Neural cell (in vitro differentiated cells): ENCODE measurements at regions not wholly inside any gene's neighbourhood (a gene's known extent, or its start where the extent isn't known, plus 50 kb on each side); places are given as distances from the start of the nearest gene placed in this dataset.

Source experiments
- H2AFZ ChIP-seq: fragments of 200-600, 300-800 bp; sonication (generic), shearing (Covaris generic); 2 replicates; pipeline ENCODE4 v1.6.0; 2014; ENCODE audit warnings: low read depth, mild to moderate bottlenecking, antibody characterized with exemption, low read length, moderate library complexity
- H3F3A ChIP-seq: fragments of 200-600 bp; shearing (Covaris generic); 2 replicates; pipeline ENCODE4 v1.6.1; 2016; ENCODE audit warnings: mild to moderate bottlenecking, moderate library complexity, mixed read lengths, antibody characterized with exemption, low read length; ENCODE audit not compliant: insufficient read depth, poor library complexity, severe bottlenecking
- H3K27ac ChIP-seq: fragments of 200-600, 300-800 bp; sonication (generic), shearing (Covaris generic); 2 replicates; pipeline ENCODE4 v1.5.1; 2014; ENCODE audit warnings: mild to moderate bottlenecking, low read length, moderate library complexity
- H3K27me3 ChIP-seq: fragments of 300-800, 200-600 bp; sonication (generic), shearing (Covaris generic); 2 replicates; pipeline ENCODE4 v1.6.0; 2014; ENCODE audit warnings: mild to moderate bottlenecking, low read depth, low read length, moderate library complexity; ENCODE audit not compliant: insufficient read depth
- H3K36me3 ChIP-seq: fragments of 300-800, 200-600 bp; sonication (generic), shearing (Covaris generic); 2 replicates; pipeline ENCODE4 v1.5.1; 2014; ENCODE audit warnings: mild to moderate bottlenecking, antibody characterized with exemption, low read length, moderate library complexity; ENCODE audit not compliant: insufficient read depth
- H3K4me2 ChIP-seq: fragments of 300-800, 200-600 bp; sonication (generic), shearing (Covaris generic); 2 replicates; pipeline ENCODE4 v1.6.0; 2014; ENCODE audit warnings: mild to moderate bottlenecking, low read length
- H3K4me3 ChIP-seq: fragments of 300-800, 200-600 bp; sonication (generic), shearing (Covaris generic); 2 replicates; pipeline ENCODE4 v1.5.1; 2014; ENCODE audit warnings: mild to moderate bottlenecking, low read length, moderate library complexity
- H3K79me2 ChIP-seq: fragments of 200-600 bp; shearing (Covaris generic); replicated peaks from 2 replicates; pipeline ENCODE4 v1.6.0; 2014; ENCODE audit warnings: mild to moderate bottlenecking, low read length, moderate library complexity; ENCODE audit not compliant: insufficient read depth
- H3K9ac ChIP-seq: fragments of 300-800, 200-600 bp; sonication (generic), shearing (Covaris generic); 2 replicates; pipeline ENCODE4 v1.6.1; 2016; ENCODE audit warnings: mild to moderate bottlenecking, low read length, mixed read lengths
- H3K9me2 ChIP-seq: fragments of 200-600 bp; shearing (Covaris generic); 2 replicates; pipeline ENCODE4 v1.6.1; 2016; ENCODE audit warnings: mild to moderate bottlenecking, low read length, mixed read lengths; ENCODE audit not compliant: insufficient read depth
- H3K9me3 ChIP-seq: fragments of 200-600, 300-800 bp; sonication (generic), shearing (Covaris generic); 2 replicates; pipeline ENCODE4 v1.6.1; 2016; ENCODE audit warnings: mild to moderate bottlenecking, mixed run types, low read length, moderate library complexity, mixed read lengths
- H4K20me1 ChIP-seq: fragments of 200-600 bp; shearing (Covaris generic); 2 replicates; pipeline ENCODE4 v1.6.1; 2016; ENCODE audit warnings: mild to moderate bottlenecking, mixed run types; ENCODE audit not compliant: insufficient read depth
- EP300 ChIP-seq: fragments of 450-650 bp; conservative IDR thresholded peaks from 2 replicates; pipeline ENCODE4 v1.6.1; 2014; ENCODE audit warnings: antibody characterized with exemption, mild to moderate bottlenecking, moderate library complexity; ENCODE audit not compliant: poor library complexity, severe bottlenecking
- EZH2 ChIP-seq: fragments of 200-600, 300-800 bp; shearing (Covaris generic), sonication (generic); IDR thresholded peaks from 2 replicates; pipeline ENCODE4 v1.6.1; 2014; ENCODE audit warnings: antibody characterized with exemption, low read length, borderline replicate concordance, mild to moderate bottlenecking; ENCODE audit not compliant: insufficient read depth, poor library complexity, severe bottlenecking
- MXI1 ChIP-seq: fragments of 450-650 bp; conservative IDR thresholded peaks from 2 replicates; pipeline ENCODE4 v1.6.1; 2014; ENCODE audit warnings: antibody characterized with exemption, mild to moderate bottlenecking; ENCODE audit not compliant: poor library complexity, severe bottlenecking
- POLR2AphosphoS5 ChIP-seq: IDR thresholded peaks from 2 replicates; pipeline ENCODE4 v1.6.1; 2012
- RAD21 ChIP-seq: fragments of 450-650 bp; conservative IDR thresholded peaks from 2 replicates; pipeline ENCODE4 v1.6.1; 2014; ENCODE audit warnings: antibody characterized with exemption, mild to moderate bottlenecking, moderate library complexity
- REST ChIP-seq: IDR thresholded peaks from 2 replicates; pipeline ENCODE4 v1.6.1; 2012; ENCODE audit warnings: borderline replicate concordance
- SMC3 ChIP-seq: fragments of 450-650 bp; conservative IDR thresholded peaks from 2 replicates; pipeline ENCODE4 v1.6.1; 2014; ENCODE audit warnings: antibody characterized with exemption, mild to moderate bottlenecking, moderate library complexity; ENCODE audit not compliant: poor library complexity
- TAF1 ChIP-seq: IDR thresholded peaks from 2 replicates; pipeline ENCODE4 v1.6.1; 2012; ENCODE audit warnings: low read depth
- TF ChIP-seq, protein P1 (sequence below): fragments of 450-650 bp; IDR thresholded peaks from 2 replicates; pipeline ENCODE4 v1.5.1; 2014; ENCODE audit warnings: antibody characterized with exemption, mild to moderate bottlenecking, moderate library complexity; ENCODE audit not compliant: poor library complexity, severe bottlenecking

- no peak for TF ChIP-seq EZH2
- TF ChIP-seq RAD21 = no peak
- TF ChIP-seq MXI1 = no peak
- no peak for TF ChIP-seq SMC3
- no peak for TF ChIP-seq TAF1
- peak; percentile 74 for TF ChIP-seq POLR2AphosphoS5
- TF ChIP-seq EP300 = peak; percentile 21
- TF ChIP-seq, protein P1, sequence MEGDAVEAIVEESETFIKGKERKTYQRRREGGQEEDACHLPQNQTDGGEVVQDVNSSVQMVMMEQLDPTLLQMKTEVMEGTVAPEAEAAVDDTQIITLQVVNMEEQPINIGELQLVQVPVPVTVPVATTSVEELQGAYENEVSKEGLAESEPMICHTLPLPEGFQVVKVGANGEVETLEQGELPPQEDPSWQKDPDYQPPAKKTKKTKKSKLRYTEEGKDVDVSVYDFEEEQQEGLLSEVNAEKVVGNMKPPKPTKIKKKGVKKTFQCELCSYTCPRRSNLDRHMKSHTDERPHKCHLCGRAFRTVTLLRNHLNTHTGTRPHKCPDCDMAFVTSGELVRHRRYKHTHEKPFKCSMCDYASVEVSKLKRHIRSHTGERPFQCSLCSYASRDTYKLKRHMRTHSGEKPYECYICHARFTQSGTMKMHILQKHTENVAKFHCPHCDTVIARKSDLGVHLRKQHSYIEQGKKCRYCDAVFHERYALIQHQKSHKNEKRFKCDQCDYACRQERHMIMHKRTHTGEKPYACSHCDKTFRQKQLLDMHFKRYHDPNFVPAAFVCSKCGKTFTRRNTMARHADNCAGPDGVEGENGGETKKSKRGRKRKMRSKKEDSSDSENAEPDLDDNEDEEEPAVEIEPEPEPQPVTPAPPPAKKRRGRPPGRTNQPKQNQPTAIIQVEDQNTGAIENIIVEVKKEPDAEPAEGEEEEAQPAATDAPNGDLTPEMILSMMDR = no peak
- no peak for TF ChIP-seq REST
- no peaks in the 10 kb centered on the region for H4K20me1 ChIP-seq
- H3K9me3 ChIP-seq = no peaks in the 10 kb centered on the region
- no peak overlapping the region for H2AFZ ChIP-seq
- H3F3A ChIP-seq = no peaks in the 10 kb centered on the region
- H3K9me2 ChIP-seq = no peaks in the 10 kb centered on the region
- no peak overlapping the region for H3K9ac ChIP-seq
- H3K4me3 ChIP-seq = peak overlapping the region; percentile 49
- H3K4me2 ChIP-seq = peak overlapping the region; percentile 32
- no peaks in the 10 kb centered on the region for H3K27me3 ChIP-seq
- peak overlapping the region; percentile 45 for H3K27ac ChIP-seq
- no peaks in the 10 kb centered on the region for H3K36me3 ChIP-seq
- H3K79me2 ChIP-seq = no peaks in the 10 kb centered on the region
These were observed 102.0 kb upstream of the CTBP2 start for GRCh38 chr10:125262409-125262808.

DNA sequence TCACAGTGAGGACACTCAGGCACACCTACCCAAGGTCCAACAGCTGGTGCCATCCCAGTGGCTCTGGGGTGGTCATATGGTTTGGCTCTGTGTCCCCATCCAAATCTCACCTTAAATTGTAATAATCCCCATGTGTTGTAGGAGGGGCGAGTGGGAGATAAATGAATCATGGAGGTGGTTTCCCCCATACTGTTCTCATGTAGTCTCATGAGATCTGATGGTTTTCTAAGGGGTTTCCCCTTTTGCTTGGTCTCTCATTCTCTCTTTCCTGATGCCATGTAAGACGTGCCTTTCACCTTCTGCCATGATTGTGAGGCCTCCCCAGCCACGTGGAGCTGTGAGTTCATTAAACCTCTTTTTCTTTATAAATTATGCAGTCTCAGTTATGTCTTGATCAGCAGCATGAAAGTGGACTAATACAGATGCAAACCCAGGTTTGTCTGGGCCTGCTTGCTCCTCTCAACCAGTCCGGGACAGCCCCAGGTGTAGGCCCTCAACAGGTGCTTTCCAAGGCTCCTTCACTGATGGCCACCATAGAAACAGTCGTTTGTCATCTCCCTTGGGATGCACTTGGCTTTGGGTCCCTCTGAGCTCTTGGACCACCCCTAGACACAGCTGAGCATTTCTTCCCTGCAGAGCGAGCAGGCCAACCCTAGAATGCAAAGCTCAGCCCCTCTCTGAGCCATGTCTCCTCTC is 101.3 kb upstream of the CTBP2 start:
- no peaks in the 10 kb centered on the region for H4K20me1 ChIP-seq

More for the DNA sequence above, 101.3 kb upstream of the CTBP2 start:
- Histone ChIP-seq H3K4me2 (peak overlapping the region; percentile 32), H3K79me2 (no peaks in the 10 kb centered on the region), H3K36me3 (no peaks in the 10 kb centered on the region), H3K9me2 (no peaks in the 10 kb centered on the region), H3K27me3 (no peaks in the 10 kb centered on the region), H2AFZ (no peak overlapping the region), H3F3A (no peaks in the 10 kb centered on the region), H3K9ac (no peak overlapping the region), H3K4me3 (peak overlapping the region; percentile 49), H3K27ac (no peak overlapping the region), H3K9me3 (no peaks in the 10 kb centered on the region)
- TF ChIP-seq REST = no peak
- no peak for TF ChIP-seq POLR2AphosphoS5
